Fibroblast of lung (primary cell): ENCODE measurements at regions not wholly inside any gene's neighbourhood (a gene's known extent, or its start where the extent isn't known, plus 50 kb on each side); places are given as distances from the start of the nearest gene placed in this dataset.
"Not testable (repeated sequence)": the region's sequence is repeated elsewhere in the genome, so short reads cannot be mapped to it uniquely, and the experiment has no call there.

Source experiments
- DNase-seq, 2 donors: peaks; one replicate each; pipeline versions ENCODE4 v3.0.0 to v3.0.0-alpha.2; 2010; ENCODE audit warnings: low read depth in 2 of 2
- H2AFZ ChIP-seq: 2 replicates; pipeline ENCODE4 v1.5.1; 2012; ENCODE audit warnings: low read length, control low read depth, inconsistent platforms
- H3K27ac ChIP-seq: 2 replicates; pipeline ENCODE4 v1.5.1; 2011; ENCODE audit warnings: low read length, control low read depth; ENCODE audit not compliant: insufficient read depth
- H3K27me3 ChIP-seq: 2 replicates; pipeline ENCODE4 v1.5.1; 2011; ENCODE audit warnings: mild to moderate bottlenecking, low read length; ENCODE audit not compliant: control insufficient read depth, insufficient read depth
- H3K36me3 ChIP-seq: 2 replicates; pipeline ENCODE4 v1.5.1; 2011; ENCODE audit warnings: low read length; ENCODE audit not compliant: control insufficient read depth, insufficient read depth
- H3K4me1 ChIP-seq: 2 replicates; pipeline ENCODE4 v1.5.1; 2011; ENCODE audit warnings: low read length; ENCODE audit not compliant: control insufficient read depth, insufficient read depth; ENCODE audit errors: extremely low read depth
- H3K4me2 ChIP-seq: 2 replicates; pipeline ENCODE4 v1.5.1; 2011; ENCODE audit warnings: low read length, control low read depth; ENCODE audit not compliant: insufficient read depth; ENCODE audit errors: extremely low read depth
- H3K4me3 ChIP-seq, 4 experiments: fragments of 200-600 bp in 1 of 4; sonication (generic) in 1 of 4; replicated peaks in 1 of 4; 2 replicates each; pipeline ENCODE4 v1.5.1; 2011 to 2016; ENCODE audit warnings: low read length in 4 of 4, low read depth in 3 of 4, mild to moderate bottlenecking in 3 of 4, control low read depth in 2 of 4, inconsistent platforms in 1 of 4, mixed read lengths in 1 of 4; ENCODE audit not compliant: insufficient read depth in 1 of 4; ENCODE audit errors: control extremely low read depth in 1 of 4
- H3K79me2 ChIP-seq: 2 replicates; pipeline ENCODE4 v1.5.1; 2012; ENCODE audit warnings: mild to moderate bottlenecking, low read length, inconsistent platforms; ENCODE audit not compliant: control insufficient read depth, insufficient read depth
- H3K9ac ChIP-seq: 2 replicates; pipeline ENCODE4 v1.5.1; 2011; ENCODE audit warnings: mild to moderate bottlenecking, low read length, control low read depth; ENCODE audit not compliant: insufficient read depth
- H3K9me3 ChIP-seq: 2 replicates; pipeline ENCODE4 v1.5.1; 2012; ENCODE audit warnings: low read depth, low read length; ENCODE audit not compliant: control insufficient read depth, insufficient read depth
- H4K20me1 ChIP-seq: 2 replicates; pipeline ENCODE4 v1.5.1; 2011; ENCODE audit warnings: low read length; ENCODE audit not compliant: control insufficient read depth, insufficient read depth; ENCODE audit errors: extremely low read depth
- CTCF ChIP-seq, 2 donors: IDR thresholded peaks in 1 of 2; conservative IDR thresholded peaks in 1 of 2; 1 replicate in 1 of 2; 2 replicates in 1 of 2; pipeline ENCODE4 v1.5.1; 2011 to 2012; ENCODE audit warnings: low read length in 2 of 2, control low read depth in 1 of 2, inconsistent platforms in 1 of 2, low read depth in 1 of 2, mild to moderate bottlenecking in 1 of 2
- EZH2 ChIP-seq: IDR thresholded peaks from 2 replicates; pipeline ENCODE4 v1.5.1; 2012; ENCODE audit warnings: low read length, control low read depth, mild to moderate bottlenecking; ENCODE audit errors: missing control alignments

- Histone ChIP-seq H3K4me2 (no peak overlapping the region), H2AFZ (no peak overlapping the region), H3K9me3 (no peaks in the 10 kb centered on the region), H3K9ac (no peak overlapping the region), H4K20me1 (no peaks in the 10 kb centered on the region), H3K27ac (no peak overlapping the region), H3K4me3 (no peak overlapping the region), H3K4me1 (no peaks in the 10 kb centered on the region), H3K79me2 (no peaks in the 10 kb centered on the region), H3K36me3 (no peaks in the 10 kb centered on the region), H3K27me3 (no peaks in the 10 kb centered on the region)
- no peak for TF ChIP-seq CTCF (conservative IDR thresholded peaks at IDR 0.05 in 1 of 2, IDR thresholded peaks at IDR 0.05 in 1 of 2; ENCODE audit: low read depth in 1 of 2, low read length in 2 of 2)
- no peak for TF ChIP-seq EZH2
- no peak for DNase-seq
These were observed 50.8 kb upstream of the MCUR1 start for GRCh38 chr6:13865141-13865540.

- H3K4me1 ChIP-seq, H3K79me2 ChIP-seq, H4K20me1 ChIP-seq, H3K4me2 ChIP-seq, H3K9me3 ChIP-seq, H3K27me3 ChIP-seq, H3K27ac ChIP-seq, DNase-seq, H3K9ac ChIP-seq, H3K36me3 ChIP-seq, H3K4me3 ChIP-seq, H2AFZ ChIP-seq: not testable (repeated sequence)
These were observed 50.3 kb upstream of the MCUR1 start for GRCh38 chr6:13864669-13865068.
